PC-3 (cell line): ENCODE measurements at regions not wholly inside any gene's neighbourhood (a gene's known extent, or its start where the extent isn't known, plus 50 kb on each side); places are given as distances from the start of the nearest gene placed in this dataset.
"Not testable (repeated sequence)": the region's sequence is repeated elsewhere in the genome, so short reads cannot be mapped to it uniquely, and the experiment has no call there.

Experiments
- ATAC-seq: fragments of 200-7000 bp; cut with Tn5 transposase; 2 replicates; pipeline ENCODE4 v1.9.1; 2020; ENCODE audit warnings: mild to moderate bottlenecking, moderate library complexity
- BruUV-seq: library from RNA; stranded (reverse); fragments of 400-500 nt; replicated peaks from 2 replicates; lab custom pipeline; 2021; lab: Mats Ljungman, UMichigan
- CTCF ChIA-PET: fragments of 300-600 bp; sonication (Branson Sonifier 250); formaldehyde crosslinking; loops from one replicate; lab custom pipeline; 2022; ENCODE audit warnings: antibody characterized with exemption; lab: Charles Lee
- POLR2A ChIA-PET: fragments of 300-600 bp; sonication (Branson Sonifier 250); formaldehyde crosslinking; loops from one replicate; lab custom pipeline; 2022; ENCODE audit warnings: antibody characterized with exemption; ENCODE audit not compliant: unreplicated experiment; lab: Charles Lee
- DNase-seq: peaks from one replicate; pipeline ENCODE4 v3.0.0-alpha.2; 2015
- H2AFZ ChIP-seq: fragments of 300-600 bp; sonication (generic); 2 replicates; pipeline ENCODE4 v1.6.0; 2016; ENCODE audit warnings: antibody characterized with exemption, low read length
- H3F3A ChIP-seq: fragments of 300-600 bp; sonication (generic); one replicate; pipeline ENCODE4 v1.6.0; 2017; ENCODE audit warnings: antibody characterized with exemption, low read length, control low read depth, mild to moderate bottlenecking; ENCODE audit not compliant: unreplicated experiment
- H3K27ac ChIP-seq: fragments of 300-600 bp; sonication (generic); 2 replicates; pipeline ENCODE4 v1.5.1; 2016; ENCODE audit warnings: mild to moderate bottlenecking, low read length
- H3K27me3 ChIP-seq: fragments of 300-600 bp; sonication (generic); 2 replicates; pipeline ENCODE4 v1.6.1; 2016; ENCODE audit warnings: low read length, mixed read lengths
- H3K36me3 ChIP-seq: fragments of 300-600 bp; sonication (generic); 2 replicates; pipeline ENCODE4 v1.6.1; 2016; ENCODE audit warnings: low read depth, mixed run types, low read length, mixed read lengths
- H3K4me1 ChIP-seq: fragments of 300-600 bp; sonication (generic); 2 replicates; pipeline ENCODE4 v1.5.1; 2016; ENCODE audit warnings: low read length; ENCODE audit not compliant: insufficient read depth
- H3K4me2 ChIP-seq: fragments of 300-600 bp; sonication (generic); 2 replicates; pipeline ENCODE4 v1.6.0; 2016; ENCODE audit warnings: low read length
- H3K4me3 ChIP-seq: fragments of 300-600 bp; sonication (generic); 2 replicates; pipeline ENCODE4 v1.5.1; 2016; ENCODE audit warnings: mild to moderate bottlenecking, low read length, mixed read lengths
- H3K79me2 ChIP-seq: fragments of 300-600 bp; sonication (generic); 2 replicates; pipeline ENCODE4 v1.6.1; 2017; ENCODE audit warnings: low read length, mixed read lengths
- H3K9ac ChIP-seq: fragments of 300-600 bp; sonication (generic); 2 replicates; pipeline ENCODE4 v1.6.0; 2016; ENCODE audit warnings: mild to moderate bottlenecking, low read length
- H3K9me2 ChIP-seq: fragments of 300-600 bp; sonication (generic); replicated peaks from 2 replicates; pipeline ENCODE4 v1.6.1; 2016; ENCODE audit warnings: mixed run types, low read length, mixed read lengths
- H3K9me3 ChIP-seq: fragments of 300-600 bp; sonication (generic); 2 replicates; pipeline ENCODE4 v1.6.1; 2016; ENCODE audit warnings: low read length, mixed read lengths
- H4K20me1 ChIP-seq: fragments of 300-600 bp; sonication (generic); 2 replicates; pipeline ENCODE4 v1.6.1; 2016; ENCODE audit warnings: low read length, mixed read lengths
- CTCF ChIP-seq: fragments of 300-600 bp; sonication (generic); conservative IDR thresholded peaks from 2 replicates; pipeline ENCODE4 v1.5.1; 2017; ENCODE audit warnings: antibody characterized with exemption, low read depth, mild to moderate bottlenecking, low read length
- EZH2 ChIP-seq: fragments of 300-600 bp; sonication (generic); IDR thresholded peaks from one replicate; pipeline ENCODE4 v1.6.1; 2017; ENCODE audit warnings: antibody characterized with exemption, mild to moderate bottlenecking, low read length; ENCODE audit not compliant: unreplicated experiment
- EZH2phosphoT487 ChIP-seq: fragments of 300-600 bp; sonication (generic); IDR thresholded peaks from 2 replicates; pipeline ENCODE4 v1.6.1; 2018; ENCODE audit warnings: mild to moderate bottlenecking, antibody characterized with exemption, low read length, borderline replicate concordance
- intact Hi-C: fragments of 100-400 bp; cut with micrococcal nuclease; formaldehyde crosslinking; loops from 2 replicates; pipeline ENCODE4 v1.9.0; 2023

GRCh38 chr4:141563723-141564122 lies 72.7 kb upstream of the IL15 start:
- Histone ChIP-seq H3K4me2 (no peak overlapping the region), H2AFZ (no peak overlapping the region), H3K79me2 (no peaks in the 10 kb centered on the region), H3K4me1 (peaks cover 25% of the 10 kb centered on the region), H3K27me3 (no peaks in the 10 kb centered on the region), H3K4me3 (no peak overlapping the region), H3K9me2 (no peaks in the 10 kb centered on the region), H4K20me1 (no peaks in the 10 kb centered on the region), H3K9me3 (no peaks in the 10 kb centered on the region), H3K36me3 (no peaks in the 10 kb centered on the region), H3F3A (no peaks in the 10 kb centered on the region), H3K9ac (no peak overlapping the region), H3K27ac (no peak overlapping the region)
- ATAC-seq (no peak), DNase-seq (peak; percentile 46)
- POLR2A ChIA-PET, result no interaction called here
- TF ChIP-seq CTCF, result no peak
- no peak for TF ChIP-seq EZH2phosphoT487
- no TSS peak for BruUV-seq
- intact Hi-C loops, result no loop called here
- CTCF ChIA-PET, result interaction anchor here (0.6 kb wide), 1 partner anchor 197 kb away, joined by 4 read pairs; no protein-coding TSS in a partner anchor

GRCh38 chr4:141564961-141565360 lies 71.4 kb upstream of the IL15 start:
- H3K9ac ChIP-seq, DNase-seq, H3K9me3 ChIP-seq, H3F3A ChIP-seq, ATAC-seq, H3K9me2 ChIP-seq, POLR2A ChIA-PET, H3K36me3 ChIP-seq, CTCF ChIA-PET, H3K4me3 ChIP-seq, intact Hi-C loops, H4K20me1 ChIP-seq, BruUV-seq, H3K79me2 ChIP-seq, H3K27me3 ChIP-seq: not testable (repeated sequence)
- Histone ChIP-seq H3K27ac (peak overlapping the region; percentile 42), H3K4me1 (peaks cover 32% of the 10 kb centered on the region), H3K4me2 (peak overlapping the region; percentile 47; the same call in 1 of the 2 replicates), H2AFZ (peak overlapping the region; percentile 35; the same call in 1 of the 2 replicates)

GRCh38 chr4:141565379-141566089 lies 70.8 kb upstream of the IL15 start:
- no peaks in the 10 kb centered on the region for H3K9me2 ChIP-seq
- TF ChIP-seq EZH2phosphoT487, result no peak
- no peak for TF ChIP-seq EZH2
- no peak for TF ChIP-seq CTCF
- no peaks in the 10 kb centered on the region for H3K27me3 ChIP-seq
- no peaks in the 10 kb centered on the region for H3F3A ChIP-seq
- ChIA-PET CTCF (no interaction called here), POLR2A (no interaction called here)
- no peaks in the 10 kb centered on the region for H3K36me3 ChIP-seq
- H3K9ac ChIP-seq, result no peak overlapping the region
- intact Hi-C loops, result no loop called here
- no peak overlapping the region for H3K4me3 ChIP-seq
- H4K20me1 ChIP-seq, result no peaks in the 10 kb centered on the region
- no peaks in the 10 kb centered on the region for H3K79me2 ChIP-seq
- H3K9me3 ChIP-seq, result no peaks in the 10 kb centered on the region
- peak overlapping the region; percentile 42 for H3K27ac ChIP-seq
- peaks cover 32% of the 10 kb centered on the region for H3K4me1 ChIP-seq
- DNase-seq (peak; percentile 80), ATAC-seq (peak; percentile 66)
- H3K4me2 ChIP-seq, result peak overlapping the region; percentile 47
- peak overlapping the region; percentile 35 for H2AFZ ChIP-seq
- BruUV-seq, result no TSS peak
